Panc1 (cell line): ENCODE measurements at regions not wholly inside any gene's neighbourhood (a gene's known extent, or its start where the extent isn't known, plus 50 kb on each side); places are given as distances from the start of the nearest gene placed in this dataset.
"Not testable (repeated sequence)": the region's sequence is repeated elsewhere in the genome, so short reads cannot be mapped to it uniquely, and the experiment has no call there.

Experiments
- CTCF ChIP-seq: fragments of 450-650 bp; IDR thresholded peaks from 2 replicates; pipeline ENCODE4 v1.5.1; 2017; ENCODE audit warnings: mild to moderate bottlenecking
- REST ChIP-seq, 2 experiments: IDR thresholded peaks; 2 replicates each; pipeline ENCODE4 v1.6.1; 2011 to 2012; ENCODE audit warnings: low read depth in 2 of 2, control low read depth in 1 of 2, low read length in 1 of 2, mild to moderate bottlenecking in 1 of 2, moderate library complexity in 1 of 2; ENCODE audit not compliant: insufficient read depth in 1 of 2
- TCF7L2 ChIP-seq: IDR thresholded peaks from 2 replicates; pipeline ENCODE4 v1.6.1; 2011; ENCODE audit warnings: mild to moderate bottlenecking, low read depth, low read length, inconsistent platforms

- not testable (repeated sequence) for TF ChIP-seq CTCF; REST (IDR thresholded peaks at IDR 0.05; ENCODE audit: insufficient read depth in 1 of 2, low read depth in 2 of 2, low read length in 1 of 2); TCF7L2
Observed at GRCh38 chr21:9752028-9752427, 769.4 kb upstream of the TPTE start.
